GM12892 (cell line): ENCODE measurements at regions not wholly inside any gene's neighbourhood (a gene's known extent, or its start where the extent isn't known, plus 50 kb on each side); places are given as distances from the start of the nearest gene placed in this dataset.

Source experiments
- DNase-seq: peaks from one replicate; pipeline ENCODE4 v3.0.0; 2011; ENCODE audit not compliant: insufficient read length
- FAIRE-seq: peaks from 2 replicates; lab custom pipeline; 2011; peaks lifted over from hg19 to GRCh38; lab: Jason Lieb, UNC
- POLR2A ChIP-seq: IDR thresholded peaks from 2 replicates; pipeline ENCODE4 v1.6.1; 2011; ENCODE audit warnings: low read depth, low read length, control low read depth
- POLR2AphosphoS5 ChIP-seq: IDR thresholded peaks from 2 replicates; pipeline ENCODE4 v1.6.1; 2011; ENCODE audit warnings: low read depth, low read length, control low read depth
- TAF1 ChIP-seq: IDR thresholded peaks from 2 replicates; pipeline ENCODE4 v1.6.1; 2011; ENCODE audit warnings: low read depth, mild to moderate bottlenecking, control low read depth, low read length, borderline replicate concordance

DNA sequence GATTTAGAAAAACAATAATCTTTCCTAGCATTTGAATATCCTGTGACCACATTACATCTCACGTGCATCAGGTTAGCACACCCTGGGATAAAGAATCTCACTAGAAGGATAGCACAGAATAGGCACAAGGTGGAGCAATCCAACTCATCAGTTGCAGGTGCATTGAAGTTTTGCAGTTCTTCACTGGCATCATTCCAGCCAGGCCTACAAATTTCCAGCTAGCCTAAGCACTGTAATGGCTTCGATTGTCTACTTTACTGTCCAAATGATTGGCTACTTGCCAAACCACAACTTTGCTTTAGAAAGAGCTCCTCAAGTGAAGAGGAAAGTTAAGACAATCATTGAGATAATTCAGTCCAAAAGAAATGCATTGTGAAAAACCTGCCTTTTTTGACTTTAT is 89.5 kb downstream of the SPRY2 start:
- DNase-seq, result no peak
- no peak for FAIRE-seq
- TF ChIP-seq POLR2A (no peak), POLR2AphosphoS5 (no peak), TAF1 (no peak)

DNA sequence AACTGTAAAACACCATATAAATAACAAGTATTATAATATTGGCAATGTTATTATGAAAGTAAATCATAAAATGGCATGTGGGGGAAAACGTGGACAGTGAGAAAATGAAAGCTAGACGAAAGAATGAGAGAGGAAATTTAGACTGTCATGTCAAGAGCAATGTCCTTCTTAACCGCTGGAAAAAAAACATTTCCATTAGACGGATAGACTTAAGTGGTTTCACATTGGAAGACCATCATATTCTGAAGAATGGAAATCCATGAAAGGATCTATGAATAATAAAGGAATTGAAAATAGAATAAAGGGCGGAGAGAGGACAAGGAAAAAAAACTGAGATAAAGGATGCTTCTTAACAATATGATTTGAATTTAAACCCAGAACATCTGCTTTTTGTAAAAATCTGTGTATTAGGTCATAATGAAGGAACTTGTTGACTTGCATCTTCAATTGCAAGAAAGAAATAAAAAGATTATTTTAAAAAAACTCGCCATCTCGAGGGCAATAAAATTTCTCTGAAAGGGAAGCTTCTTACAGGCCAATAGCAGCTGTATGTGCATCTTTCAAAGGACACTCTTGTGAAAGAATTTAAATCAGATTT is 90.6 kb downstream of the SPRY2 start:
- DNase-seq, result no peak
- FAIRE-seq, result no peak
- no peak for TF ChIP-seq POLR2A
- no peak for TF ChIP-seq TAF1
- TF ChIP-seq POLR2AphosphoS5, result no peak

DNA sequence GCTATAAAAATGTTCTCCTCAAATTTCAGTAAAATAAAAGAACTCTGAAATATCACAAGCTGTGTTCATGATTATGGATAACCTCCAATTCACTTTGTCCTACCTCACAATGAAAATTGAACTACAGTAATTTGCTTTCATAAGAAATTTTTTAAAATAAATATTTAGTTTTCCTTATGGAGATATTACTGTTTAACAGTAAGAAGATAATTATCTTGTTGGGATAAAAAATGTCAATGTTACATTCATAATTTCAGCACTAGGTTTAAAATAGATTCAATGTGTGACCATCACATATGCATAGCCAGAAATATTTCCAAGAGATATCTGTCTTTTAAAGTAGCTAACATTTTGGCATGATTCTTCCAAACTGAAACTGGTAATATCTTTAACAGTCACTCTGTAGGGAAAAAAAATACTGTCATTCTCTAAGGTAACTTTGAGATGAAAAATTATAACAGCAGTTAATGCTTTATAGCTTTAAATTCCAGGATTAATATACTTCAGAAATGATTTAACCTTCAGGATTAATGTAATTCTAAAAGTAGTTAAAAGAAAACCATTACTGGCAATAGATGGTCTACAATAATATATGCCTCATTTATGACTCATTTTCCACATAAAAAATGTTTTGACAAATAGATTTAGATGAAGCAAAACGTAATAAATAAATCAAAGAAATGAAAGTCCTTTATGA is 91.3 kb downstream of the SPRY2 start:
- TF ChIP-seq POLR2A (no peak), TAF1 (no peak), POLR2AphosphoS5 (no peak)
- FAIRE-seq, result no peak

DNA sequence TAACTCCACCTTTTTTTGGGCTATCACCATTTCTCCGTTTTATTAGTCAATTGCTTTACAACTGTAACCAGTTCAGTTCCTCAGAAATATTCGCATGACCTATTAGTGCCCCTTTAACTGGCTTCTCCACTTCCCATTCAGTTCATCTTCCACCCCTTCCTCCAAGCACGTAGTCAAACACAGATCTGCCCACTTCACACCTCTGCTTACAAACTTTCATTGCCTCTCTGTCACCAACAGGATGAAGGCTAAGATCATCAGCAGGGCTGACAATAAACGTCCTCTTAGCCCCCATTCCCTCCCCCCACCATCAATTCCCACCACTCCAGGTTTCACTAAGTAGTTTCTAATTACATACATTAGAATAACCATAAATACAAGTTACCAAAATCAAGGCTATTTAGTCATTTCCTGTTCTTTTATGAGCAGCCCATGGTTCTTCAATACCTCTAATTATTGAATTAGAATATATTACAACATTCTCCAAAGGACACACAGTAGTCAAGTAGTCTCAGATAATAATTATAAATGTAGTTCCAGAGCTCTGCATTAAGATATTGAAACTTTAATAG is 95.7 kb downstream of the SPRY2 start:
- FAIRE-seq, result no peak
- no peak for DNase-seq
- TF ChIP-seq POLR2AphosphoS5, result no peak
- TF ChIP-seq TAF1, result no peak
- no peak for TF ChIP-seq POLR2A

More for the DNA sequence above, 91.3 kb downstream of the SPRY2 start:
- no peak for DNase-seq

DNA sequence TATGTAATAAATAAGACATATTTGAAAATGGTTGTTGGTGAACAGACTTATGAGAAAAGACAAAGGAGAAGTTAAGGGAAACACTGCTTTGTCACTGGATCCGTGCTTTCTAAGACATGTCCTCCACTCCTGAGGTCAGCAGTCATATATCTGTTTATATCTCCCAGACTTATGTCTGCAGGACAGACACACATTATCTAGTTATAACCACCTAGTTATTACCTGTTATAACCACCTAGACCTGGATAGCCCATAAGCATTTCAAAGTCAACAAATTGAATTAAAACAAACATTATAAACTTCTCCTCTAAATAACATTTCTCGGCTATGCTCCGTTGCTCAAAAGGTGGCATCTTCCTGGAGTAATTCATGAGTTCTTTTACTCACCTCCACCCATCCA is 96.4 kb downstream of the SPRY2 start:
- DNase-seq (no peak), FAIRE-seq (no peak)
- TF ChIP-seq POLR2A (no peak), TAF1 (no peak), POLR2AphosphoS5 (no peak)

DNA sequence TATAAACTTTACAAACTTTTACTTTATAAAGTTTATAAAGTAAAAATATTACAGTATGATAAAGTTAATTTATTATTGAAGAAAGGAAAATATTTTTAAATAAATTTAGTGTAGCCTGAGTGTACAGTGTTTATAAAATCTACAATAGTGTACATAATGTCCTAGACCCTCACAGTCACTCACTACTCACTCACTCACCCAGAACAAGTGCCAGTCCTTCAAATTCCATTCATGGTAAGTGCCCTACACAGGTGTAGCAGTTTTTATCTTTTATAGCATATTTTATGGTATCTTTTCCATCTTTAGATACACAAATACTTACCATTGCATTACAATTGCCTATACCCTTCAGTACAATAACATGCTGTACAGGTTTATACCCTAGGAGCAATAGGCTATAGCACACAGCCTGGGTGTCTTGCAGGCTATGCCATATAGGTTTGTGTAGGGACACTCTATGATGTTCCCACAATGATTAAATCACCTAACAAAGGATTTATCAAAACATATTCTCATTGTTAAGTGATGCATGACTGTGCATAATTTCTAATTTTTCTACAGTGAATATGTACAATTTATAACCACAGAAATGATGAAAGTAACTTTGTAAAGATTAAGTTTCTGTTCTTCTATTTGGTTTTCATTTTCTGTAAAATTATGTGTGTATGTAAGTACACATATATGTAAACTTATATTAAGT is 98.0 kb downstream of the SPRY2 start:
- DNase-seq (no peak), FAIRE-seq (no peak)
- TF ChIP-seq TAF1 (no peak), POLR2AphosphoS5 (no peak), POLR2A (no peak)

DNA sequence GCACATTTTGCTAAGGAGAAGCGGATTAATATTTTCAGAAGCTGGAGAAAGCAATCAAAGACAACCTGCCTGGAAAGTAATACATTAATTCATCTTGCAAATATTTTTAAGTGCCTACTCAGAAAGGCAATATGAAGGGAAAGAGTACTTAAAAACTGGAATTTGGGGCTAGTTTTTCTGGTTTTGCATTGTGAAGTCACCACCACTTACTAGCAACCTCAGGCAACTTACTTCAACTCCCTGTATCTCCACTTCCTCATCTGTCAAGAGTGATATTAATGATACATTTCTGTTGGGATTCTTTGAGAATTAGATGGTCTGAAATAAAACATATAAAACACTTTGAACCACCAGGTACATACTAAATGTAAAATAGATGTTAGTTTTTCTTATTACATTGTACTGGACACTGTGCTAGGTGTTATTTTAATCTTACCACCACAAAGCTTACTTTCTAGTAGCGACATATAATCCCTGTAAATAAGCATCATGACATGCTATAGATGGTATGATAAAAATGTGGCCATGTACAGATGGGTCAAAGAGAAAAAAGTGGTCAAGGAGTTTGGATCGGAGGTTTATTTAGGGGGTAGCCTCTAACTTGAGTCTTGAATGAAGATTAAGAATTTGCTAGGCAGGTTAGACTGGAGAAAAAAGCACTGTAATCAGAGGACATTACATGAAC is 101.2 kb downstream of the SPRY2 start:
- DNase-seq (no peak), FAIRE-seq (no peak)
- TF ChIP-seq POLR2AphosphoS5, result no peak
- no peak for TF ChIP-seq POLR2A
- no peak for TF ChIP-seq TAF1

DNA sequence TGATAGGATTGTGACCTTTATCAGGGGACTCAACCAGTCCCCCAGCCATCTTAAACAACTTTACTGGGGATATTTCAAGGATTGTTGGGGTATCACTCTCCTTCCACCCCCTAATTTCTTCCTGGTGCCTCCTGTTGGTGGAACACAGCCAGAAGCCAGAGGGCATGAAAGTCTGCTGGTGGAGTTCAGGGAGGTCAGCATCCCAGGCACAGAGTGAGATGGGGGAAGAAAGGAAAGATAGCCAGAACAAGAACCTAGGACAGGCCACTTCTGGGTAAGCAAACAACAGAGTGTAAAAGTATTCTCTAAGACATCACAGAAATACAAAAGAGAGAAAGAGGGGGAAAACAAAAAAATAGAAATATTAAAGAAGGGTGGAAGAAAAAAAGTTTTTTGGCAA is 101.8 kb downstream of the SPRY2 start:
- DNase-seq (no peak), FAIRE-seq (no peak)
- TF ChIP-seq TAF1, result no peak
- TF ChIP-seq POLR2A, result no peak
- TF ChIP-seq POLR2AphosphoS5, result no peak

DNA sequence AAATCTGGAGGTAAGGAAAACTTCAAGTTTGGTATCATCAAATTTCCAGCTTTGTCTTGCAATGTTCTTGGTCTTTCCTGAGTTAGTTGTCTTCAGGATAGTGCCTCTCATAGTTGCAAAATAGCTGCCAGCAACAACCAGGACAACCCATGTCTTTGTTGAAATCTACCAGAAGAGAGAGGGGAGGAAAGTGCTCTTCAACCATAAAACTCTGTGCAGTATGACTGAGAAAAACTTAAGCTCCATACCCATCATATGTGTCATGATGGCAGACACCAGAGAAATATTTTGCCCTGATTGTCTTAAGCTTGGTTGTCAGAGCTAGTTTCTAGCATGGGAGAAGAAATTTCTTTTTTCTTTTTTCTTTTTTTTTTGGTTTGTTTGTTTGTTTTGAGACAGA is 103.3 kb downstream of the SPRY2 start:
- FAIRE-seq, result no peak

DNA sequence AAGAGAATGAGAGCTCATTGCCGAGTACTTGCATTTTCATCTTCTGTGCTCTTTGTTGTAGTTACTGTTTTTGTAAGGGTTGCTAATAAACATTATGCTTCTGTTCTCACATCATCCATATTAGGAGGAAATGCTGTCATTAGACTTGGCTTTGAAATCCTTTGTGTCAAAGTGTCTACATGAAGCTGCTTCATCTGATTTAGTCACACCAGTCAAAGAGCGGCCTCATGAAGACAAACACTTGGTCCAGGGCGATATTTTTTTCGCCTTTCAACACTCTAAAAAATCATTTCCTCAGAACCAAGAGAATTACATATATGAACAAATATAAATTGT is 105.0 kb downstream of the SPRY2 start:
- no peak for TF ChIP-seq TAF1
- no peak for TF ChIP-seq POLR2A
- no peak for TF ChIP-seq POLR2AphosphoS5
- DNase-seq (no peak), FAIRE-seq (no peak)

More for the DNA sequence above, 103.3 kb downstream of the SPRY2 start:
- TF ChIP-seq POLR2A, result no peak
- TF ChIP-seq POLR2AphosphoS5, result no peak
- no peak for TF ChIP-seq TAF1
- DNase-seq, result no peak
